Muscle of leg (tissue), 3 donors: ENCODE measurements at regions not wholly inside any gene's neighbourhood (a gene's known extent, or its start where the extent isn't known, plus 50 kb on each side); places are given as distances from the start of the nearest gene placed in this dataset.
"Not testable (repeated sequence)": the region's sequence is repeated elsewhere in the genome, so short reads cannot be mapped to it uniquely, and the experiment has no call there.

Experiments
- DNase-seq: peaks from one replicate; pipeline ENCODE4 v3.0.0; 2013
- H3K27ac ChIP-seq: one replicate; pipeline ENCODE4 v1.5.1; 2013; ENCODE audit warnings: mild to moderate bottlenecking, low read length, control low read depth
- H3K27me3 ChIP-seq: one replicate; pipeline ENCODE4 v1.6.1; 2013; ENCODE audit warnings: low read length; ENCODE audit not compliant: control insufficient read depth, insufficient read depth
- H3K36me3 ChIP-seq: one replicate; pipeline ENCODE4 v1.6.1; 2013; ENCODE audit warnings: low read length; ENCODE audit not compliant: control insufficient read depth, insufficient read depth
- H3K4me1 ChIP-seq: one replicate; pipeline ENCODE4 v1.6.1; 2013; ENCODE audit warnings: low read length; ENCODE audit not compliant: control insufficient read depth, insufficient read depth
- H3K4me3 ChIP-seq: one replicate; pipeline ENCODE4 v1.5.1; 2013; ENCODE audit warnings: low read length, control low read depth
- H3K9me3 ChIP-seq: replicated peaks from 2 replicates; pipeline ENCODE4 v1.6.1; 2013; ENCODE audit warnings: low read depth, low read length; ENCODE audit not compliant: control insufficient read depth
- WGBS: methylation state at CpG from one replicate; pipeline ENCODE4 v1.1.5; 2013; ENCODE audit warnings: missing lambda C conversion rate; ENCODE audit not compliant: insufficient coverage; 5-methylcytosine and 5-hydroxymethylcytosine counted together

- Histone ChIP-seq H3K4me3 (no peak overlapping the region), H3K36me3 (no peaks in the 10 kb centered on the region), H3K27me3 (no peaks in the 10 kb centered on the region), H3K9me3 (peaks cover 5% of the 10 kb centered on the region), H3K4me1 (no peaks in the 10 kb centered on the region), H3K27ac (no peak overlapping the region)
- no peak for DNase-seq
- WGBS: no CpG with 5 or more reads among the region's 2 CpGs
Observed at GRCh38 chr1:79928901-79929300, 922.4 kb upstream of the ADGRL4 start.

DNA sequence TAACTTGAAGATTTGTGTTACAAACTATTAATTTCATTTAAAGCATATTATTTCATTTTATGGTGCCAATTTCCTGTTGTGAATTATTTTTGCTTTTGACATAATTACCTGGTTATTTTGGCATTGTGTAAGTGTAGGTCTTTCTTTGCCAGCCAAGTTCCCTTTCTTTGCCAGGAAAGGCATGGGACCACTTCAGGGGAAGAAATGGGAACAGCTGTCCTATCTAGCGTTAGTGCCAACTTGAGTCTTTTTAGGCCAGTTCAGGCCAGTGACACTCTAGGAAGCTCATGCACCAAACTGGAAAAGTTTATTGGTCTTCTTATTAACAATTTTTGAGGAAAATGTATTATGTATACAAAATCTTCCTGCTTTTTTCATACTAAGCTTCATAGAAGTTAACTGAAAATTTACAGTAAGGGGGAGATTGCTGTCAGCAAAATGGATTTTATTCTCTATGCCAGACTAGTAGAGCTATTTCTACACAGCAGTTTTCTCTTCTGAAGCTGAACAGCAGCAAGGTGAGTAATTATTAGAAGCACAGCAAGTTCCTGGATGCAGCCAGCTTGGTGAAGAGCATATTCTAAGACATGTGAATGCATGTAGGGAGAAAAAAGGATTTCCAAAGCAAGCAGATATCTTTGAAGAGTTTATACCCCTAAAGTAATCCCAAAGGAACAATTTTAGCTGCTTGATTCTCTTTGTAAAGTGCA lies 914.6 kb upstream of the ADGRL4 start:
- Histone ChIP-seq H3K4me1 (no peaks in the 10 kb centered on the region), H3K36me3 (no peaks in the 10 kb centered on the region), H3K9me3 (peaks cover 7% of the 10 kb centered on the region), H3K27ac (no peak overlapping the region), H3K27me3 (no peaks in the 10 kb centered on the region), H3K4me3 (no peak overlapping the region)
- DNase-seq: peak; percentile 18
- WGBS: no CpG with 5 or more reads among the region's 1 CpG

DNA sequence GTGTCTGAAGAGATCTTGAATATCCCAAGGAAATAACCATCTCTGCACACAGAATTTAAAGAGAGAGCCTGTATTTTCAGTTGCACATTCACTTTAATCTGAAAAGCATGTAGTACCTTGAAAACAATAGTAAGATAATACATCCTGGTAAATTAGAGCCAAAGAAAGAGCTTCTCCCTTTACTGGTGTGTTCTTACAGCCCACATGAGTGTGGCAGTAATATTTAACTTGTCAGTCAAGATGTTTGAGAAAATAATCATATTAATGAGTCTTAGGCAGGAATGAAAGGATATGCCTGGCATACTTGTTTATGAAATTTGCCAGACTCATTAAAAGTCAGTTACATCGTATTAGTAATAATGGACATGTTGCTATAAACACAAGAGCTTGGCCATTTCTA lies 908.4 kb upstream of the ADGRL4 start:
- no CpG with 5 or more reads among the region's 1 CpG for WGBS
- no peaks in the 10 kb centered on the region for H3K9me3 ChIP-seq
- H3K27ac ChIP-seq: no peak overlapping the region
- H3K4me3 ChIP-seq: no peak overlapping the region
- no peaks in the 10 kb centered on the region for H3K36me3 ChIP-seq
- H3K4me1 ChIP-seq: no peaks in the 10 kb centered on the region
- no peak for DNase-seq
- H3K27me3 ChIP-seq: no peaks in the 10 kb centered on the region

DNA sequence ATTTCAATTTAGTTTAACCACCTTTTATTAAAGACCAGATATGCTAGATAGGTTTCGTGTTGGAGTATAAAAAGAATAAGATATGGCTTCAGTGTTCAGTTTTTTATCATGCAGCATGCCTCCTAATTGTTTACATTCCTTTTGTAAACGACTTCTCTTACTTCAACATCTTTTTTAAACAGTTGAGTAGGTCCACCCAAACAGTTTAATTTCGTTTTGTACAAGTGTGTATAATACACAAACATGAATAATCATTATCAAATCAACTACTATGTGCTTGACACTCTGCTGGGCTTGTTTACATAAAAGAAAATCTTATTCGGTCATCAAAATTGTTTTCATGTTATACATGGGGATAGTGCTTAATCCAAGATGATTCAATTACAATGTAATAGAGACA lies 906.3 kb upstream of the ADGRL4 start:
- no peaks in the 10 kb centered on the region for H3K4me1 ChIP-seq
- H3K27ac ChIP-seq: no peak overlapping the region

DNA sequence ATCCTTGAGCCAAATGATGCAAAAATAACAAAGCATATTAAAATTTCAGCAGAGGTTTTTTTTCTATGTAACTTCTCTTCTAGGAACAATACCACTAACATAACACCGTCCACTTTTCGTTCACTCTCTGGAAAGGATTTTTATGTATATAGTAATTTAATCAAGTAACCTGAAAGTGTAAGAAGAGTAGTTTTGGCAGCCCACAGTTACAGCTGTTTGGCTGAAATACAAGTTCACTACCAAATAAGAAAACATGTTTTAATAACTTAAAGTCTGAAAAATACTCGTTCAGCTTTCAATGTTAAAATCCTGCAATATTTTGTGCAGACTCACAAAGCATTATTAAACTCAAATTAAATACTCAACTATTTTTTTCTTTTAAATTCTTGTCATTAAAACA lies 896.8 kb upstream of the ADGRL4 start:
- peak; percentile 77 for DNase-seq
- Histone ChIP-seq H3K4me3 (no peak overlapping the region), H3K4me1 (no peaks in the 10 kb centered on the region), H3K36me3 (no peaks in the 10 kb centered on the region), H3K9me3 (no peaks in the 10 kb centered on the region), H3K27ac (no peak overlapping the region), H3K27me3 (no peaks in the 10 kb centered on the region)
- WGBS: no CpG with 5 or more reads among the region's 3 CpGs

More for the DNA sequence above, 906.3 kb upstream of the ADGRL4 start:
- no peaks in the 10 kb centered on the region for H3K36me3 ChIP-seq
- DNase-seq: no peak
- H3K4me3 ChIP-seq: no peak overlapping the region
- no peaks in the 10 kb centered on the region for H3K9me3 ChIP-seq
- WGBS: no CpG with 5 or more reads among the region's 4 CpGs
- no peaks in the 10 kb centered on the region for H3K27me3 ChIP-seq

DNA sequence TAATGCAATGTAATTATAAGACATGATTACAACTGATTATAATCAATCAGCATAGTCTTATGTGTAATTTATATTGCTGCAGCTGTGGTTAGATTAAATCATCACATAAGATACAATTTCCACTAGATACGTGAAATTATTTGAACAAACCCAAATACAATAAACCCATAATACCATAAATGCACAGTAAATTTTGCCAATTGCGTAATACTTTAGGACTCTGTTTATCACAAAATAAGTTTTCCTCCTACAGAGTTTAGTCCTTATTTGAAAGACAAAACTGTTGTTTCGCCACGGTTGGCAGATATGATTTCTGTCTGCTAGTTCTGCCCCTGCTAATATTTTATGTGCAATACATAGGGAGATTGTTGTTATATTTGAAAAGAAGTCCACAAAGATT lies 895.9 kb upstream of the ADGRL4 start:
- no CpG with 5 or more reads among the region's 4 CpGs for WGBS
- H3K9me3 ChIP-seq: no peaks in the 10 kb centered on the region
- H3K4me3 ChIP-seq: no peak overlapping the region

DNA sequence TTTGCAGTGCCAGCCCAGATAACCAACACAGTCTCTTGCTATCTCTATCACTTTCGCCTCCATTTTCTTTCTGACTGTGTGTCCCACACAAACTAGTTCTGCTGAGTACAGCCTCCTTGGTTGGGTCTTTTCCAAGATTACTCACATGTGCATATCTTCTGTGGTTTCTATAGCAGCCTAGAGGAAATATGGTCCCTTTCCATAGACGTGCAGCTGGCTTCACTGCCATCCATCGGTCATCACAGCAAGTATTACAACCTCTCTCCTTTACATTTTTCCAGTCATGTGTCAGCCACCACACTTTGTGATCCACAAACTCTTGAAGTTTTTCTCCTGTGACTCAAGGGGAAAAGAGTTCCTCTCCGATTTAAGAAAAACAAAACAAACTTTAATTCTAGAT lies 893.4 kb upstream of the ADGRL4 start:
- DNase-seq: peak; percentile 8
- no peaks in the 10 kb centered on the region for H3K4me1 ChIP-seq
- no peaks in the 10 kb centered on the region for H3K9me3 ChIP-seq
- H3K27ac ChIP-seq: no peak overlapping the region
- no peaks in the 10 kb centered on the region for H3K27me3 ChIP-seq
- 55% methylated on average over 2 of the region's 4 CpGs for WGBS
- no peaks in the 10 kb centered on the region for H3K36me3 ChIP-seq
- no peak overlapping the region for H3K4me3 ChIP-seq

More for the DNA sequence above, 895.9 kb upstream of the ADGRL4 start:
- no peaks in the 10 kb centered on the region for H3K36me3 ChIP-seq
- no peak overlapping the region for H3K27ac ChIP-seq
- DNase-seq: no peak
- H3K27me3 ChIP-seq: no peaks in the 10 kb centered on the region
- H3K4me1 ChIP-seq: no peaks in the 10 kb centered on the region

- H3K4me3 ChIP-seq: no peak overlapping the region
- H3K27ac ChIP-seq: no peak overlapping the region
- no peaks in the 10 kb centered on the region for H3K9me3 ChIP-seq
- WGBS: 80% methylated on average over 1 of the region's 2 CpGs
- no peaks in the 10 kb centered on the region for H3K4me1 ChIP-seq
- no peaks in the 10 kb centered on the region for H3K36me3 ChIP-seq
- no peak for DNase-seq
- H3K27me3 ChIP-seq: no peaks in the 10 kb centered on the region
Observed at GRCh38 chr1:79896140-79896539, 889.6 kb upstream of the ADGRL4 start.

- Histone ChIP-seq H3K4me1 (no peaks in the 10 kb centered on the region), H3K9me3 (no peaks in the 10 kb centered on the region), H3K36me3 (no peaks in the 10 kb centered on the region), H3K4me3 (no peak overlapping the region), H3K27me3 (no peaks in the 10 kb centered on the region), H3K27ac (no peak overlapping the region)
- WGBS: 100% methylated on average over 1 of the region's 2 CpGs
- DNase-seq: no peak
Observed at GRCh38 chr1:79895573-79895972, 889.0 kb upstream of the ADGRL4 start.

- H3K36me3 ChIP-seq, H3K27me3 ChIP-seq, DNase-seq, H3K4me3 ChIP-seq, H3K9me3 ChIP-seq, H3K27ac ChIP-seq, H3K4me1 ChIP-seq: not testable (repeated sequence)
- WGBS: 86% methylated on average over 3 of the region's 6 CpGs
Observed at GRCh38 chr1:79894129-79894528, 887.6 kb upstream of the ADGRL4 start.

- Histone ChIP-seq H3K27ac (no peak overlapping the region), H3K9me3 (peaks cover 3% of the 10 kb centered on the region), H3K36me3 (no peaks in the 10 kb centered on the region), H3K27me3 (no peaks in the 10 kb centered on the region), H3K4me1 (no peaks in the 10 kb centered on the region), H3K4me3 (no peak overlapping the region)
- no peak for DNase-seq
Observed at GRCh38 chr1:79887059-79887458, 880.5 kb upstream of the ADGRL4 start.
